SHP77 treated with DMSO at 0.1 percent for 48 hours (cell line): ENCODE measurements at regions not wholly inside any gene's neighbourhood (a gene's known extent, or its start where the extent isn't known, plus 50 kb on each side); places are given as distances from the start of the nearest gene placed in this dataset.
"Not testable (repeated sequence)": the region's sequence is repeated elsewhere in the genome, so short reads cannot be mapped to it uniquely, and the experiment has no call there.

Source experiments
- DNase-seq: peaks from one replicate; lab custom pipeline; 2025; lab: John Stamatoyannopoulos, UW

GRCh38 chr5:82425591-82425990 lies 147.4 kb upstream of the RPS23 start:
- DNase-seq = no peak

GRCh38 chr5:82424211-82424610 lies 146.1 kb upstream of the RPS23 start:
- DNase-seq = no peak

- no peak for DNase-seq
Measured at GRCh38 chr5:82422751-82423181, 144.6 kb upstream of the RPS23 start.

GRCh38 chr5:82422001-82422740 lies 144.0 kb upstream of the RPS23 start:
- DNase-seq = no peak

GRCh38 chr5:82421119-82421518 lies 143.0 kb upstream of the RPS23 start:
- DNase-seq = no peak

GRCh38 chr5:82420524-82420923 lies 142.4 kb upstream of the RPS23 start:
- not testable (repeated sequence) for DNase-seq

- DNase-seq = no peak
Measured at GRCh38 chr5:82419559-82420332, 141.6 kb upstream of the RPS23 start.

- no peak for DNase-seq
Measured at GRCh38 chr5:82418608-82418950, 140.4 kb upstream of the RPS23 start.

- DNase-seq = no peak
Measured at GRCh38 chr5:82417776-82418607, 139.8 kb upstream of the RPS23 start.

- DNase-seq = no peak
Measured at GRCh38 chr5:82416512-82416911, 138.4 kb upstream of the RPS23 start.

GRCh38 chr5:82414041-82414388 lies 135.9 kb upstream of the RPS23 start:
- DNase-seq = no peak

- DNase-seq = no peak
Measured at GRCh38 chr5:82413302-82414040, 135.3 kb upstream of the RPS23 start.

GRCh38 chr5:82408033-82408432 lies 129.9 kb upstream of the RPS23 start:
- DNase-seq = no peak

- no peak for DNase-seq
Measured at GRCh38 chr5:82406205-82406773, 128.1 kb upstream of the RPS23 start.

GRCh38 chr5:82405618-82406204 lies 127.6 kb upstream of the RPS23 start:
- peak; percentile 18 for DNase-seq

GRCh38 chr5:82405161-82405560 lies 127.0 kb upstream of the RPS23 start:
- no peak for DNase-seq

GRCh38 chr5:82404382-82404945 lies 126.3 kb upstream of the RPS23 start:
- DNase-seq = no peak

GRCh38 chr5:82403724-82404123 lies 125.6 kb upstream of the RPS23 start:
- DNase-seq = no peak

- no peak for DNase-seq
Measured at GRCh38 chr5:82403026-82403425, 124.9 kb upstream of the RPS23 start.

GRCh38 chr5:82399111-82399510 lies 121.0 kb upstream of the RPS23 start:
- no peak for DNase-seq

- no peak for DNase-seq
Measured at GRCh38 chr5:82397741-82398320, 119.7 kb upstream of the RPS23 start.
